ENCODE measurements at regions not wholly inside any gene's neighbourhood (a gene's known extent, or its start where the extent isn't known, plus 50 kb on each side); places are given as distances from the start of the nearest gene placed in this dataset.
"Not testable (repeated sequence)": the region's sequence is repeated elsewhere in the genome, so short reads cannot be mapped to it uniquely, and the experiment has no call there.

- no peak for DNase-seq
These were observed 125.3 kb downstream of the GLUD2 start for GRCh38 chrX:121172703-121173102.

- DNase-seq, result no peak
These were observed 132.6 kb downstream of the GLUD2 start for GRCh38 chrX:121179972-121180371.

- DNase-seq, result no peak
These were observed 144.4 kb downstream of the GLUD2 start for GRCh38 chrX:121191779-121192178.

GRCh38 chrX:121195719-121196118, 148.3 kb downstream of the GLUD2 start:
- no peak for DNase-seq

GRCh38 chrX:121196872-121197444, 149.5 kb downstream of the GLUD2 start:
- DNase-seq, result not testable (repeated sequence)

- no peak for DNase-seq
These were observed 161.2 kb downstream of the GLUD2 start for GRCh38 chrX:121208563-121208962.

GRCh38 chrX:121216641-121217374, 169.4 kb downstream of the GLUD2 start:
- peak; percentile 90 for DNase-seq

GRCh38 chrX:121221322-121221977, 174.0 kb downstream of the GLUD2 start:
- no peak for DNase-seq

GRCh38 chrX:121227888-121228287, 180.5 kb downstream of the GLUD2 start:
- no peak for DNase-seq

GRCh38 chrX:121231566-121232358, 184.4 kb downstream of the GLUD2 start:
- no peak for DNase-seq

- no peak for DNase-seq
These were observed 188.6 kb downstream of the GLUD2 start for GRCh38 chrX:121236040-121236439.

GRCh38 chrX:121238093-121238492, 190.7 kb downstream of the GLUD2 start:
- DNase-seq, result no peak

GRCh38 chrX:121244511-121244910, 197.1 kb downstream of the GLUD2 start:
- no peak for DNase-seq

- DNase-seq, result no peak
These were observed 198.4 kb downstream of the GLUD2 start for GRCh38 chrX:121245763-121246162.

GRCh38 chrX:121254336-121254735, 206.9 kb downstream of the GLUD2 start:
- peak; percentile 2 for DNase-seq

- DNase-seq, result no peak
These were observed 209.2 kb downstream of the GLUD2 start for GRCh38 chrX:121256647-121257046.

GRCh38 chrX:121258545-121258944, 211.1 kb downstream of the GLUD2 start:
- no peak for DNase-seq

GRCh38 chrX:121259170-121259569, 211.8 kb downstream of the GLUD2 start:
- no peak for DNase-seq

- no peak for DNase-seq
These were observed 213.3 kb downstream of the GLUD2 start for GRCh38 chrX:121260596-121261240.

- DNase-seq, result no peak
These were observed 236.5 kb downstream of the GLUD2 start for GRCh38 chrX:121283921-121284320.

GRCh38 chrX:121298499-121298898, 251.1 kb downstream of the GLUD2 start:
- DNase-seq, result no peak

- DNase-seq, result no peak
These were observed 253.9 kb downstream of the GLUD2 start for GRCh38 chrX:121301356-121301755.

- no peak for DNase-seq
These were observed 254.4 kb downstream of the GLUD2 start for GRCh38 chrX:121301822-121302221.
